ENCODE measurements at regions not wholly inside any gene's neighbourhood (a gene's known extent, or its start where the extent isn't known, plus 50 kb on each side); places are given as distances from the start of the nearest gene placed in this dataset.

DNA sequence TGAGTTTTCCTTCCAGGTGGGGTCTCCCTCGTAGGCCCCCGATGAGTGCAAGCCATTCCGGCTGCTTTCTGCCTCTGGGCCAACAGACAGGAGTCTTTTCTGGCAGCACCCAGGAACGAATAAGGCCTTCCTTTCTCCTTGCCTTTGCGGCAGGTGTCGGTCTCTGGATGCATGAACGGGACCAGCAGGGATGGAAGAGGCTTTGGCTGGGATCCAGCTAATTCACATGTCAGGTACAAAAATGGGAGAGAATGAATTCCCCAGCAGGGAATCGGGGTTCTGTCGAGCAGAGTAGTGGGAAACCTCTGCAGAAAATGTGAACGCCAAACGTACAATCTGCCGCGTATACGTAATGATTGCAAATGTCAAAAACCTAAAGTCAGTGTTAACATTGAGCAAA is 146.1 kb upstream of the TBL1X start:
- Histone ChIP-seq H3K36me3 (no peaks in the 10 kb centered on the region), H3K4me1 (peaks cover 4% of the 10 kb centered on the region), H3K4me3 (no peak overlapping the region), H3K27ac (no peak overlapping the region), H3K27me3 (ENCODE audit: low read depth) (no peaks in the 10 kb centered on the region), H3K9me3 (no peaks in the 10 kb centered on the region)
- no peak for ATAC-seq
- DNase-seq: no peak
- intact Hi-C loops (cut with DNase I): no loop called here
- TF ChIP-seq, protein P1, sequence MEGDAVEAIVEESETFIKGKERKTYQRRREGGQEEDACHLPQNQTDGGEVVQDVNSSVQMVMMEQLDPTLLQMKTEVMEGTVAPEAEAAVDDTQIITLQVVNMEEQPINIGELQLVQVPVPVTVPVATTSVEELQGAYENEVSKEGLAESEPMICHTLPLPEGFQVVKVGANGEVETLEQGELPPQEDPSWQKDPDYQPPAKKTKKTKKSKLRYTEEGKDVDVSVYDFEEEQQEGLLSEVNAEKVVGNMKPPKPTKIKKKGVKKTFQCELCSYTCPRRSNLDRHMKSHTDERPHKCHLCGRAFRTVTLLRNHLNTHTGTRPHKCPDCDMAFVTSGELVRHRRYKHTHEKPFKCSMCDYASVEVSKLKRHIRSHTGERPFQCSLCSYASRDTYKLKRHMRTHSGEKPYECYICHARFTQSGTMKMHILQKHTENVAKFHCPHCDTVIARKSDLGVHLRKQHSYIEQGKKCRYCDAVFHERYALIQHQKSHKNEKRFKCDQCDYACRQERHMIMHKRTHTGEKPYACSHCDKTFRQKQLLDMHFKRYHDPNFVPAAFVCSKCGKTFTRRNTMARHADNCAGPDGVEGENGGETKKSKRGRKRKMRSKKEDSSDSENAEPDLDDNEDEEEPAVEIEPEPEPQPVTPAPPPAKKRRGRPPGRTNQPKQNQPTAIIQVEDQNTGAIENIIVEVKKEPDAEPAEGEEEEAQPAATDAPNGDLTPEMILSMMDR (IDR thresholded peaks at IDR 0.05): no peak

DNA sequence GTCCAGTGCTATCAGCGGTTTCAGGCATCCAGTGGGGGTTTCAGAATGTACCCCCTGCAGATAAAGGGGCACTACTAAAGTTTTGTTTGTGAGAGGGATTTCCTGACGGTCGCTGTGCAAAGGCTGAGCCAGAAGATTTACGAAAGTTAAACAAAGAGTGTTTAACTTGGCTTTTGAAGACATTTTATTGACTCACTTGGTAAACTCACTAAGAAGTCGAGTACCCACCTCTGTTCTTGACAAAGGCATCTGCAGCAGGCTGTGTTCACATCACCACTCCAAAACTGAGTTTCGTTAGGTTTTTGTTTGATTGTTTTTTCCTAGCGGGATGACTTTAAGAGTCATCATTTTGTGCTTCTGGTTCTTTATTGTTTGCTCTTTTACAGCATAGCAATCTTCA is 143.9 kb upstream of the TBL1X start:
- H3K36me3 ChIP-seq: no peaks in the 10 kb centered on the region
- no peak overlapping the region for H3K4me3 ChIP-seq
- no peaks in the 10 kb centered on the region for H3K9me3 ChIP-seq
- H3K27me3 ChIP-seq (ENCODE audit: low read depth): no peaks in the 10 kb centered on the region
- peak; percentile 65 to 89 for ATAC-seq
- TF ChIP-seq, protein P1 (IDR thresholded peaks at IDR 0.05): no peak
- intact Hi-C loops (cut with DNase I): no loop called here
- no peak overlapping the region for H3K27ac ChIP-seq
- H3K4me1 ChIP-seq: peaks cover 4% of the 10 kb centered on the region
- no peak for DNase-seq

DNA sequence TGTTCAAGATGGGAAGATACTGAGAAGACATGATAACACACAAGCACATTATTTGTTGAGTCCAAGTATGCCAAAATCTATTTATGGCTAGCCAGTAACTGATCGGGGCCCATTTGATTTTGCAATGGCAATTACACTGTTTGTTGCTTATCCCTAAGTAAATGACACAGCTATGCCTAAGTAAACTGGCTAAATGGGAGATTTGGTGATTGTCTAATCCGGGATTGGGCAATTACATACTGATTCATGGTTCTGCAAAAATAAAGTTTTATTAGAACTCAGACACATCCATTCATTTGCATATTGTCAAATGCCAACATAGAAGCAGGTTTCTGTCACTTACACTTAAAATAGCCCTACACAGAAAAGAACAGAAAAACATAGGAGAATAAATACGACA is 140.2 kb upstream of the TBL1X start:
- no peak for ATAC-seq
- Histone ChIP-seq H3K36me3 (no peaks in the 10 kb centered on the region), H3K9me3 (no peaks in the 10 kb centered on the region), H3K4me1 (no peaks in the 10 kb centered on the region), H3K4me3 (no peak overlapping the region), H3K27me3 (ENCODE audit: low read depth) (no peaks in the 10 kb centered on the region), H3K27ac (no peak overlapping the region)
- intact Hi-C loops (cut with DNase I): no loop called here
- DNase-seq: no peak
- TF ChIP-seq, protein P1 (IDR thresholded peaks at IDR 0.05): no peak

DNA sequence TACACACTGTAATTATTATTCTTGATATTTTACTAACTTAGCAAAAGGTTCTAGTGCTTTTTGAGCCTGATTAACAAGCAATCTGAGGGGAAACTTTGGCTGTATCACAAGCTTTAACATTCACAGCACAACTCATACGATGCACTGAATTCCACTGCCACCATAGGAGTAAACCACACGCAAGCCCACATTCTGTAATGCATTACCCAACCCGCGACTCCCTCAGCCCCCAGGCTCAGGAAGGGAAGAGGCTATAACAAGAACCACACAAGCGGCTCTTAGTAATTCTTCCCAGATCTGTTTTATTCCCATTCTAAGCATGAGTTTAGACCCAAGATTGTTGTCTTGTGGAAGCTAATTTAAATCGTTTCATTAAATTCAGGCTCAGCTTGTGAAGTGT is 138.5 kb upstream of the TBL1X start:
- ATAC-seq (no peak), DNase-seq (no peak)
- H3K27me3 ChIP-seq (ENCODE audit: low read depth): no peaks in the 10 kb centered on the region
- H3K9me3 ChIP-seq: no peaks in the 10 kb centered on the region
- intact Hi-C loops (cut with DNase I): no loop called here
- H3K36me3 ChIP-seq: no peaks in the 10 kb centered on the region
- H3K4me1 ChIP-seq: no peaks in the 10 kb centered on the region
- no peak overlapping the region for H3K4me3 ChIP-seq
- TF ChIP-seq, protein P1 (IDR thresholded peaks at IDR 0.05): no peak
- no peak overlapping the region for H3K27ac ChIP-seq

DNA sequence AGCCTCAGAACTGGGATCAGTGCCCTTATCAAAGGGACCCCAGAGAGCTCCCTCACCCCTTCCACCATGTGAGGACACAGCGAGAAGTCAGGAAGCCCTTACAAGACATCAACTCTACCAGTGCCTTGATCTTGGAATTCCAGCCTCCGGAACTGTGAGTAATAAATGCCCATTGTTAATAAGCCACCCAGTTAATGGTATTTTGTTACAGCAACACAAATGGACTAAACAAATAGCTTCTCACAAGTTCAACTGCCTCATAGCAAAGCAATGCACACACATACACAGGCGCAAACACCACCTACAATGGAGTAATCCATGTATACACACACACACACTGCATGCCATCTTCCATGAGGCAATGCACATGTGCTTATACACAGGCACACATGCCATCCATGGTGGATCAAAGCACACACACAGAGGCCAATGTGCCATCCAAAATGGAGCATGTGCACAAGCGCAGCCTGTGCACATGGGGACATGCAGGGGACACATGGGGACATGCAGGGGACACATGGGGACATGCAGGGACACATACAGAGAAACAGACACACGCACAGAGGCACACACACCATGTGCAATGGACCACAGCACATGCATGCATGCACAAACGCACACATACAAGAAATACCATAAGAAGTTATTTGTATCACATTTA is 137.6 kb upstream of the TBL1X start:
- DNase-seq (no peak), ATAC-seq (no peak)
- intact Hi-C loops (cut with DNase I): no loop called here
- H3K4me1 ChIP-seq: no peaks in the 10 kb centered on the region
- H3K4me3 ChIP-seq: no peak overlapping the region
- H3K9me3 ChIP-seq: no peaks in the 10 kb centered on the region
- no peak overlapping the region for H3K27ac ChIP-seq
- no peaks in the 10 kb centered on the region for H3K27me3 ChIP-seq (ENCODE audit: low read depth)
- TF ChIP-seq, protein P1 (IDR thresholded peaks at IDR 0.05): no peak
- no peaks in the 10 kb centered on the region for H3K36me3 ChIP-seq

Measured in lower lobe of right lung (tissue), 2 donors.